IPS-18c (cell line): ENCODE measurements at regions not wholly inside any gene's neighbourhood (a gene's known extent, or its start where the extent isn't known, plus 50 kb on each side); places are given as distances from the start of the nearest gene placed in this dataset.

Experiments
- H3K4me3 ChIP-seq: 2 replicates; pipeline ENCODE4 v1.7.0; 2013; ENCODE audit warnings: low read depth, mild to moderate bottlenecking, low read length, moderate library complexity; ENCODE audit not compliant: insufficient read depth
- H3K9me3 ChIP-seq: one replicate; pipeline ENCODE4 v1.6.1; 2013; ENCODE audit warnings: mild to moderate bottlenecking, low read length, moderate library complexity; ENCODE audit not compliant: control insufficient read depth, insufficient read depth

- Histone ChIP-seq H3K9me3 (no peaks in the 10 kb centered on the region), H3K4me3 (no peak overlapping the region)
Measured at GRCh38 chr18:72058851-72059250, 485.3 kb downstream of the CBLN2 start.

GRCh38 chr18:72056171-72056570 is 488.0 kb downstream of the CBLN2 start:
- Histone ChIP-seq H3K4me3 (no peak overlapping the region), H3K9me3 (no peaks in the 10 kb centered on the region)

- Histone ChIP-seq H3K4me3 (no peak overlapping the region), H3K9me3 (no peaks in the 10 kb centered on the region)
Measured at GRCh38 chr18:72041313-72042032, 502.7 kb downstream of the CBLN2 start.

- Histone ChIP-seq H3K4me3 (no peak overlapping the region), H3K9me3 (no peaks in the 10 kb centered on the region)
Measured at GRCh38 chr18:72013427-72013850, 530.7 kb downstream of the CBLN2 start.

- no peak overlapping the region for H3K4me3 ChIP-seq
- H3K9me3 ChIP-seq, result no peaks in the 10 kb centered on the region
Measured at GRCh38 chr18:71998547-71999097, 545.5 kb downstream of the CBLN2 start.

GRCh38 chr18:71995904-71996465 is 548.2 kb downstream of the CBLN2 start:
- no peaks in the 10 kb centered on the region for H3K9me3 ChIP-seq
- H3K4me3 ChIP-seq, result no peak overlapping the region

GRCh38 chr18:71994273-71994672 is 549.9 kb downstream of the CBLN2 start:
- Histone ChIP-seq H3K4me3 (no peak overlapping the region), H3K9me3 (no peaks in the 10 kb centered on the region)

GRCh38 chr18:71989616-71990015 is 554.5 kb downstream of the CBLN2 start:
- Histone ChIP-seq H3K4me3 (no peak overlapping the region), H3K9me3 (no peaks in the 10 kb centered on the region)

GRCh38 chr18:71986351-71987050 is 557.6 kb downstream of the CBLN2 start:
- H3K4me3 ChIP-seq, result no peak overlapping the region
- no peaks in the 10 kb centered on the region for H3K9me3 ChIP-seq

DNA sequence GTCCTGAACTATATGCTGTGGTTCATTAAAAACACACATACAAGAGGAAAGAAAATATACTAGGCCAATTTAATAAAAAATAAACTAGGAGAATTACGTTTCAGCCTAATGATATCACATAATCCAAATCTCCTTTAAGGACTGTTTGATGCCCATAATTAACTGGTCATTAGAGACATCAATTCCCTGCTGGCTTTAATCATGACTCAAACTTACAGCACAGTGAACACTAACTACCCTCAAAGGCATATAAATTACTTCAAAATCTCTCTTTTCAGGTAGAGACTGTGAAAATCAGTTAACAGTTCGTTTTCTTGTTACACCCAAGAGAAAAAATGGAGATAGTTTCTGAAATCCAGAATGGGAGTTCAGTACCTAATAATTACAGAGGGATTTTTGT is 567.4 kb downstream of the CBLN2 start:
- no peaks in the 10 kb centered on the region for H3K9me3 ChIP-seq
- H3K4me3 ChIP-seq, result no peak overlapping the region

DNA sequence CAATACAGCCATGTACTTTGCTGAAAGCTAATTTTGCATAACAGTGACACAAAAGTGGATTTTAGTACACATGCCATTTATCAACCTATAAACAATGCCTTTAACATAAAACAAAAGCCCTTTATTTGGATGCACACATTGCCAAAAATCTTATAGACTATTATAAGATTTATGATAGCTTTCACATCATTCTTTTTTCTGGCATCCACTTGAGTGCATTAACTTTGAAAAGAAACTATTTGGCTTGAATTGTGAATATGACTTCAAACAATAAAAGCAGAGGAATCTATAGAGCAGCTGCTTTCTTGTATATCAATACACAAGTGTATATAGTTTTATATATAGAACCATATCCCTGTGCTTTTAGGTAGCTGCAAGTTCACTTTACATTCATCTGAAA is 577.4 kb downstream of the CBLN2 start:
- no peaks in the 10 kb centered on the region for H3K9me3 ChIP-seq
- no peak overlapping the region for H3K4me3 ChIP-seq

DNA sequence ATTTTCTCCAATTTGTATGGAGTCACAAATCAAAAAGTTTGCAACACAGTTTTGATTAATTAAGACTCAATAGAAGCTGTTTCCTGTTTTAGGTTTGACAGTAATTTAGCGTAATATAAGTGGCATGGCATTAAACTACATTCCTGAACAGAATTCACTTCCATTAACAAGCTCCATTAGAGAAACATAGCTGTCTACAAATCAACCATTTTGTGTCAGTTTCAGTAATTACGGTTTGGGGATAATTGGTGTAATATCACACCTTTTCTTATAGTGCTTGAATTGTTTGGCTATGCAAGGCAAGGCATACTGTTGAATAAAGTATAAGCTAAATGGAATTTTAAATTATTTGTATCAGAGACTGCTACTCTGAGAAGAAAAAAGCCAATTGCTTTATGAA is 585.5 kb downstream of the CBLN2 start:
- Histone ChIP-seq H3K9me3 (no peaks in the 10 kb centered on the region), H3K4me3 (no peak overlapping the region)

GRCh38 chr18:71951001-71951400 is 593.1 kb downstream of the CBLN2 start:
- H3K9me3 ChIP-seq, result no peaks in the 10 kb centered on the region
- H3K4me3 ChIP-seq, result no peak overlapping the region

- H3K9me3 ChIP-seq, result no peaks in the 10 kb centered on the region
Measured at GRCh38 chr18:71942433-71942832, 601.7 kb downstream of the CBLN2 start.

DNA sequence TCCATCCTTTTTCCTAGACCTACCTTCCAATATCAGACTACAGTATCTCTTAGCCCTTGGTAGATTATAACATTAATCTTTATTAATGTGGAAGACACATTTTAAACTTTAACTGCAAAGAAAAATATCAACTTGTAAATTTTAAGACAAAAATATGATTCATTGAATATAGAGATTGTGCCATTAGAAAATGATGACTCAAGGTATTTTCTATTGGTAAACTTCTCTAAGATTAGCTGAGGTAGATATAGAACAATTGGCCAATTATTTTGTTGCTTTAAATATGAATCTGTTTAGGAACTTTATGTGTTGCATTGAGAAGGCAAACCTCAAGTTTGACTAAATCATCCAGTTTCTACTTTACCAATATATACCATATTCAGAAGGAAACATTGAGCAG is 604.7 kb downstream of the CBLN2 start:
- H3K9me3 ChIP-seq, result no peaks in the 10 kb centered on the region
- H3K4me3 ChIP-seq, result no peak overlapping the region

More at GRCh38 chr18:71942433-71942832, 601.7 kb downstream of the CBLN2 start:
- H3K4me3 ChIP-seq, result no peak overlapping the region

GRCh38 chr18:71936744-71937143 is 607.4 kb downstream of the CBLN2 start:
- Histone ChIP-seq H3K9me3 (no peaks in the 10 kb centered on the region), H3K4me3 (no peak overlapping the region)

DNA sequence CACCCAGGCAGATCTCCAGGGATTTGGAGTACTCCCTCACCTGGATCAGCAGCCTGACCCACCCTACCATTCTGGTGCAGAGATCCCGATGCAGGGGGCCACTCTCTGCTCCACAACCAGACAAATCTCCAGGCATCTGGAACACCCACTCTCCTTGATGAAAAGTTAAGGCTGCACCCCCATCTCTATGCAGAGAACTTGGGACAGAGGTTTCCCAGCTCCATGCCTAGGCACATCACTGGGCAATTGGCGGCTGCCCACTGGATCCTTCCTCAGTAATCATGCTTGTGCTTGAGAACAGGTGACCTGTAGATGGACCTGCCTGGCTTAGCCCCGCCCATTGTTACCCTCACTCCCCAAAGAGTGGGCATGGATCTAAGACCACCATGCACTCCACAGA is 624.9 kb downstream of the CBLN2 start:
- no peak overlapping the region for H3K4me3 ChIP-seq
- H3K9me3 ChIP-seq, result no peaks in the 10 kb centered on the region

- Histone ChIP-seq H3K9me3 (no peaks in the 10 kb centered on the region), H3K4me3 (no peak overlapping the region)
Measured at GRCh38 chr18:71913641-71914040, 630.5 kb downstream of the CBLN2 start.
